GM19025 (cell line): ENCODE measurements at regions not wholly inside any gene's neighbourhood (a gene's known extent, or its start where the extent isn't known, plus 50 kb on each side); places are given as distances from the start of the nearest gene placed in this dataset.

Source experiments
- ATAC-seq: cut with Tn5 transposase; IDR thresholded peaks from one replicate; pipeline ENCODE4 v1.9.1; 2021; ENCODE audit warnings: mild to moderate bottlenecking, low read depth, moderate library complexity; ENCODE audit not compliant: unreplicated experiment

DNA sequence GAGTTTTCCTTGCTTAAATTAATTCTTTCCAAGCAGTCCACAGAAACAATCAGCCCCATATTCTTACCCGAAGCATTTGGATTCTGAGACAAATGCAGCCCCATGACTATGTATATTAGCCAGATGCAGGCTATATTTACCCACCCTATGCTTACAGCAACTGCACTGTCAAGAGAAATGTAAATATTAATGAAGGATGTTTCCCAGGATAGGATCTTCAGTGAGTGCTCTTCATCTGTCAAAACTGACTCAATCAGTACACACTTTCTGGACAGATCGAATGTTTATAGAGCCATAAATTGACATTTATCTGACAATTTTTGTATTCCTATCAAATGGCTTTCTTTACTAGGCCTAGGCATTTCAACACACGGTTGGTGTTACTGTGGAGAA, 725.3 kb upstream of the SEMA6A start:
- ATAC-seq = no peak

GRCh38 chr5:117299224-117299935, 724.8 kb upstream of the SEMA6A start:
- ATAC-seq = no peak

DNA sequence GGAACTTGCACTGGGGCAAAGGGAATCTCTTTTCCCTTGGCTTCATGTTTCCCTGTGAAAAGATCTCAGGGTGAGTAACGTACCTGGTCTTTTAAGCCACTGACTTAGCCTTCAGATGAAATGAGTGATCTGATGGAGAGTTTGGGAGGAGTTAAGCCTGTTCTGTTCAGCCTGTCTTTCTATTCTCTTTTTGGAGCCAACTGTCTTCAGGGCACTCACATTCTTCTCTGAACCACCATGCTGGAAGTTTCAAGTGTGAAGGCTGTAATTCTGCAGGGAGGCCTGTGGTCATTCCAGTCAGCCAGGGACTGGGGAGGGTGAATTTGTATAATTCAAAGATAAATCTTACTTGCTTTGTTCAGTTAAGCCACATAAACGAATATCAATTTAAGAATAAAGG, 722.2 kb upstream of the SEMA6A start:
- ATAC-seq = no peak

DNA sequence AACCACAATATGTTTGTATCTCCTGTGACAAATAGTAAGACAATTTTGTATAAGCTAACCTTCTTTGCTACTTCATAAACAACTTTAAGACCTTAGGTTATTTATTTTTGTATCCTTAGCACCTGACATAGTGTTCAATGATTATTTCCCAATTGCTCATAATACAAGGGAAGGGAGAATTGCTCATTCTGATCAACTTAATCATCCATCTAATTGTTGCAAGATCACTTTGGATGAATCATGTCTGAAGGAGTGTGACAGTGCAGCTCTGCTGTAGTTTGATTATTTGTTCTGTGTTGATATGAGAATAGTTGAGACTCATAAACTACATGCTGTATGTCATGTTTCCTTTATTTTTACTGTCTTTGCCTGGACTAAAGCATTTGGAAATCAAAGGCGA, 721.3 kb upstream of the SEMA6A start:
- ATAC-seq = no peak

DNA sequence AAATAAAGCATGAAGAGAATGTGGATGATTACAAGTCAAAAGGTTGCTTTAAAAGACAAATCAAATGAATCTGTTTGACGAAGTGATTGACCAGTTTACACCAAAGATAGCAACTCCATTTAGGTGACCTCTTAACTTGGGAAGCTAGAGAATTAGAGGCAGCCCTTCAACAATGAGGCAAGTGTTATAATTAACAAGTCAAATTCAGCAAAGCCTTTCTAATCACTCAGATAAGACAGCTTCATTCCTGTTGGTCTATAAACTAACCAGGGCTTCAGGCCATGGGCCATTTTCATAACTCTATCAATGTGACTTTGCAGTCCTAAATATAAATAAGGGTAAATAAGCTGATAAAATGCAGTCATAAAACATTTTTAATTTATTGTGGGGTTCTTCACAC, 712.2 kb upstream of the SEMA6A start:
- ATAC-seq = no peak

- no peak for ATAC-seq
Measured at GRCh38 chr5:117271656-117272055, 697.0 kb upstream of the SEMA6A start.

- no peak for ATAC-seq
Measured at GRCh38 chr5:117266280-117266679, 691.7 kb upstream of the SEMA6A start.

- no peak for ATAC-seq
Measured at GRCh38 chr5:117263231-117263630, 688.6 kb upstream of the SEMA6A start.

- ATAC-seq = no peak
Measured at GRCh38 chr5:117262572-117263131, 688.0 kb upstream of the SEMA6A start.

GRCh38 chr5:117261948-117262571, 687.4 kb upstream of the SEMA6A start:
- ATAC-seq = no peak

DNA sequence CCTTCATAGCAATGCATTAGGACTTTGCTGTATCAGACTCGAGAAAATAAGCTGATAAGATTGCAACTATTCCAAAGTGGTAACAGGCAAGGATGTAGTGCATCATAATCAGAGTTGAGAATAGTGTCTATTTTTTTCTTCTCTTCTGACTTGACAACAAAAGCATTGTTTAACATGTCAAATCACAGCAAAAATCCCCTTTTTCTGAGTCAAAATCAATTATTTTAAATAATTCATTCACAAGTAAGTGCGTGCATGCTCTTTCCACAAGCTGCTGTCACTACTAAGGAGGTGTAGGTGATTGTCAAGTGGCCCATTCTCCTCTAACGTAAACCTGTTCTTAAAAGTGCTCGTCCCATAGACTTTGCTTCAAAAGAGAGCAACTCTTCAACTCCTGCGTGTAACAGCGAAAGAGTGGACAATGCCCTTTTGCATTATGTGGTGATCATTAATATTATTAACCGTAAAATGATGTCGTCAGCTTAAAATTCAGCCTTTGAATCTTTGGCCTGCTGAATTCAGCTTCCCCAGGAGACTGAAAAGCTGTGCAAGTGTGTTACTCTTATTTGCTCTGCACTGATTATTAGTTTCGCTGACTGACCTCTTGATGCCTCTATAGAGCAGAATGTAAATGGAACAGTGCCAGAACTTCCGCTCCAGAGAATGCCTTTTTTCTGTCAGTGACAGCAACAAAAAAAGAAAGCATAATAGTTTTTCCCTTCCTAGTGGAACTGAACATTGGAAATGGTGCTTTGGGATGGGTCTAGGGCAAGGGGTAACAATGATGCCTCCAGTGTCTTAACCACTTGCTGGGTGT, 680.8 kb upstream of the SEMA6A start:
- no peak for ATAC-seq

DNA sequence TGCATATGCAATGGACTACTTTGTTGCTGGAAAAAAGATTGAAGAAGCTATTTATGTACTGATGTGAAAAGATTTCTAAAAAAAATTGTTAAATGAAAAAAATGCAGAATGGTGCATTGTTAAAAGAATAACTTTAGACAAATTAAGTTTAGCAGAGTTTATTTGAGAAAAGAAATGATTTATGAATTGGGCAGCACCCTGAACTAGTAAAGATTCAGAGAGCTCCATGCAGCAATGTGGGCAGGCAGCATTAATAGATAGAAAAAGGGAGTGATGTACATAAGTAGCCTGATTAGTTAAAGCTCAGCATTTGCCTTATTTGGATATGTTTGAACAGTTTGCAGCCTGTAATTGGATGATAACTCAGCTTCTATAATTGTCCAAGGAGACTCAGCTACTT, 677.9 kb upstream of the SEMA6A start:
- ATAC-seq = no peak

DNA sequence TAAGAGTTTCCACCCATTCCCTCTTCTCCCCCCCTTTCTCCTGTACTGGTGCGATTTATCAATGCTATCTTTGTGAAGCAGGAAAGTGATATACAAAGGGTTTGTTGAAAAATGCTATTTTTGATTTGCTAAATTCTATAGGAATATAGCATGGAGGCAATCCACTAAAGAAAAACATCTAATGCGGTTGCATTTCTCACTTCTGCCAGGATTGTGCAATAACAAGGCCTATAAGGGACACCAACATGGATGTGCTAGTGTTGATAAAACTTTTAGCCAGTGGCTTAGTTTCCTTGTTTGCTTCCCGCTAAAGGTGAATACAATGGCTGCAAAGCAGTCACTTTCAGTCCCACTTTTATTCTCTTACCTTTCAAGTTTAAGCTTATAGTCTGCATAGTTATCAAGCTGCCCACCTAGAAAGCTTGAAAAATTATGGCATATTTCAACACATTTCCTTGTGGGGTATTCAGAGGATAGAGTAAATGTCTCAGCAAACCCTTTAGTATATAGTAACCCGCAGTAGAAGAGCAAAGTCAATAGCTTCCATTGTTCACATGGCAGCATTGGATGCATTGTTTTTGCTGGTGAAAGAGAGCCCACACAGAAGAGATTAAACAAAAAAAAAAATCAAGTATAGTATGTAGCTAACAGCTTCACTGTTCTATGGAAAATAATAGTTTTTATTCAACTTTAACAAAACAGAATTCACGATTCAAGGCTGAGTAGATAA, 674.6 kb upstream of the SEMA6A start:
- no peak for ATAC-seq

DNA sequence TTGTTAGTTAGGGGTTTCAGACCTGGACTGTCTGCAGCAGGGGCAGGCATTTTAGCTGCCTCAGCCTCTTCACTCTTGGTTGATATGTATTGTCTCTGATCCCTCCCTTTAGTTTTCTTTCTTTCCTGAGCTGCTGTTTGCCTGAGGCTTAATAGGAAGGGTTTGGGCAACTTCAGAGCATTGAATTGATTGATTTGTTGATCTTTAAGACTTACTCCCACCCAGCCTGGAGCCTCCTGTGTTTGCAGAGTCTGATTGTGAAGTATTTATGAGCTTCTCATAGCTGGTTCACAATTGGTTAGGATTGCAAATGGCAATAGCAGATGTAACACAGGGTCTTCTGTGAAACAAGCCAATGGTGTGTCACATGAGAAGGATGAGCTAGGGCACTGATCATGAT, 671.8 kb upstream of the SEMA6A start:
- ATAC-seq = no peak

GRCh38 chr5:117245130-117245529, 670.5 kb upstream of the SEMA6A start:
- no peak for ATAC-seq

GRCh38 chr5:117242028-117242427, 667.4 kb upstream of the SEMA6A start:
- peak; percentile 61 for ATAC-seq

GRCh38 chr5:117236941-117237340, 662.3 kb upstream of the SEMA6A start:
- no peak for ATAC-seq

GRCh38 chr5:117235786-117236185, 661.2 kb upstream of the SEMA6A start:
- ATAC-seq = no peak

DNA sequence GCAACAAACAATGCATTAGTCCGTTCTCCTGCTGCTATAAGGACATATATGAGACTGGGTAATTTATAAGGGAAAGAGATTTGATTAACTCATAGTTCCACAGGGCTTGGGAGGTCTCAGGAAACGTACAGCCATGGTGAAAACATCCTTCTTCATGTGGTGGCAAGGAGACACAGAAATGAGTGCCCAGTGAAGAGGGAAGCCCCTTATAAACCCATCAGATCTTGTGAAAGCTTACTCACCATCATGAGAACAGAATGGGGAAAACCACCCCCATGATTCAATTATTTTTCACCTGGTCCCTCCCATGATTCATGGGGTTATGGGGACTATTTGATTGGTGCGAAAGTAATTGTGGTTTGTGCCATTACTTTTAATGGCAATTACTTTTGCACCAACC, 655.8 kb upstream of the SEMA6A start:
- ATAC-seq = no peak

DNA sequence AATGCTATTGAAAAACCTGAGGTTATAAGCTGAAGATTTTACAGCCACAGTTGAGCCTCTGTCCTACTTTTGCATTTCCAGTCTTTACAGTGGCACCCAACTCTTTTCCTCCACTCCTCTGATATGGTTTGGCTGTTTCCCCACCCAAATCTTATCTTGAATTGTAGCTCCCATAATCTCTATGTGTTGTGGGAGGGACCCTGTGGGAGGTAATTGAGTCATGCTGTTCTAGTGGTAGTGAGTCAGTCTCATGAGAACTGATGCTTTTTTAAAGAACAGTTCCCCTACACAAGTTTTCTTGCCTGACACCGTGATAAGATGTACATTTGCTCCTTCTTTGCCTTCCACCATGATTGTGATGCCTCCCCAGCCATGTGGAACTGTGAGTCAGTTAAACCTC, 646.1 kb upstream of the SEMA6A start:
- no peak for ATAC-seq

- no peak for ATAC-seq
Measured at GRCh38 chr5:117218789-117219188, 644.2 kb upstream of the SEMA6A start.
